H1 (cell line): ENCODE measurements at regions not wholly inside any gene's neighbourhood (a gene's known extent, or its start where the extent isn't known, plus 50 kb on each side); places are given as distances from the start of the nearest gene placed in this dataset.

ENCODE experiments used
- CTCF ChIA-PET: fragments of 300-600 bp; sonication (Branson Sonifier 250); formaldehyde crosslinking; loops from one replicate; lab custom pipeline; 2021; ENCODE audit not compliant: partially characterized antibody; lab: Charles Lee
- POLR2A ChIA-PET: fragments of 300-600 bp; sonication (Branson Sonifier 250); formaldehyde crosslinking; loops from one replicate; lab custom pipeline; 2021; ENCODE audit warnings: inconsistent platforms; ENCODE audit not compliant: partially characterized antibody; lab: Charles Lee
- DNase-seq, 2 experiments: peaks; one replicate each; pipeline versions ENCODE4 v3.0.0 to v3.0.0-alpha.2; 2010 to 2022; ENCODE audit warnings: low spot score in 2 of 2, low read depth in 1 of 2, mixed read lengths in 1 of 2
- FAIRE-seq: peaks from 2 replicates; lab custom pipeline; 2011; peaks lifted over from hg19 to GRCh38; lab: Jason Lieb, UNC
- H2AFZ ChIP-seq: 2 replicates; pipeline ENCODE4 v1.8.1; 2012; ENCODE audit warnings: low read length, inconsistent platforms
- H2AK5ac ChIP-seq: 2 replicates; pipeline ENCODE4 v1.6.1; 2013; ENCODE audit warnings: low read depth, low read length
- H2BK120ac ChIP-seq: replicated peaks from 2 replicates; pipeline ENCODE3; 2013; ENCODE audit warnings: low read depth, low read length, inconsistent platforms
- H2BK12ac ChIP-seq: 2 replicates; pipeline ENCODE4 v1.6.1; 2013; ENCODE audit warnings: low read depth, low read length
- H2BK15ac ChIP-seq: 2 replicates; pipeline ENCODE4 v1.6.1; 2013; ENCODE audit warnings: low read length
- H2BK20ac ChIP-seq: 2 replicates; pipeline ENCODE4 v1.6.1; 2013; ENCODE audit warnings: low read length
- H2BK5ac ChIP-seq: 2 replicates; pipeline ENCODE4 v1.6.1; 2013; ENCODE audit warnings: low read depth, low read length
- H3K14ac ChIP-seq: 2 replicates; pipeline ENCODE4 v1.6.1; 2013; ENCODE audit warnings: inconsistent platforms; ENCODE audit not compliant: insufficient read length
- H3K18ac ChIP-seq: 2 replicates; pipeline ENCODE4 v1.6.1; 2013; ENCODE audit warnings: low read length; ENCODE audit errors: extremely low read depth
- H3K23ac ChIP-seq: 2 replicates; pipeline ENCODE4 v1.6.1; 2013; ENCODE audit warnings: inconsistent platforms; ENCODE audit not compliant: insufficient read length
- H3K23me2 ChIP-seq: 2 replicates; pipeline ENCODE4 v1.6.1; 2013; ENCODE audit warnings: low read depth, low read length
- H3K27ac ChIP-seq: 2 replicates; pipeline ENCODE4 v1.6.1; 2011; ENCODE audit warnings: low read depth, low read length, inconsistent platforms
- H3K27me3 ChIP-seq, 4 experiments: replicated peaks in 1 of 4; 1 replicate in 1 of 4; 2 replicates in 3 of 4; pipeline versions ENCODE4 v1.6.1 to v1.8.1; 2011 to 2013; ENCODE audit warnings: low read length in 3 of 4, mild to moderate bottlenecking in 3 of 4, inconsistent platforms in 2 of 4, mixed read lengths in 2 of 4, moderate library complexity in 1 of 4; ENCODE audit not compliant: control insufficient read depth in 3 of 4, insufficient read depth in 3 of 4; ENCODE audit errors: extremely low read depth in 1 of 4
- H3K36me3 ChIP-seq, 4 experiments: 2 replicates each; pipeline versions ENCODE4 v1.6.1 to v1.8.1; 2011 to 2013; ENCODE audit warnings: mild to moderate bottlenecking in 4 of 4, low read length in 3 of 4, moderate library complexity in 2 of 4, control low read depth in 1 of 4, inconsistent platforms in 1 of 4; ENCODE audit not compliant: insufficient read depth in 4 of 4, control insufficient read depth in 2 of 4
- H3K4ac ChIP-seq: replicated peaks from 2 replicates; pipeline ENCODE3; 2013; ENCODE audit warnings: low read length, low read depth, mixed read lengths, inconsistent platforms; ENCODE audit not compliant: insufficient read length
- H3K4me1 ChIP-seq, 4 experiments: replicated peaks in 1 of 4; 1 replicate in 1 of 4; 2 replicates in 3 of 4; pipeline versions ENCODE4 v1.6.1 to v1.8.1; 2011 to 2013; ENCODE audit warnings: low read length in 3 of 4, inconsistent platforms in 2 of 4, mixed read lengths in 1 of 4; ENCODE audit not compliant: insufficient read depth in 4 of 4, control insufficient read depth in 3 of 4
- H3K4me2 ChIP-seq, 2 experiments: 2 replicates each; pipeline versions ENCODE4 v1.6.1 to v1.8.1; 2011 to 2013; ENCODE audit warnings: low read depth in 2 of 2, low read length in 2 of 2, control low read depth in 1 of 2, inconsistent platforms in 1 of 2, mild to moderate bottlenecking in 1 of 2; ENCODE audit not compliant: insufficient read depth in 1 of 2
- H3K4me3 ChIP-seq, 4 experiments: fragments of 200-600, 300-600 bp in 1 of 4; sonication (generic), shearing (Covaris generic), sonication (Bioruptor Twin) in 1 of 4; 2 replicates each; pipeline versions ENCODE4 v1.5.1 to v1.8.1; 2011 to 2016; ENCODE audit warnings: low read length in 4 of 4, low read depth in 3 of 4, control low read depth in 2 of 4, inconsistent platforms in 2 of 4, mild to moderate bottlenecking in 2 of 4, mixed read lengths in 1 of 4, moderate library complexity in 1 of 4; ENCODE audit not compliant: insufficient read depth in 2 of 4; ENCODE audit errors: extremely low read depth in 1 of 4
- H3K56ac ChIP-seq: replicated peaks from 2 replicates; pipeline ENCODE3; 2013; ENCODE audit warnings: low read depth, mild to moderate bottlenecking, mixed read lengths, low read length, inconsistent platforms; ENCODE audit not compliant: insufficient read length
- H3K79me1 ChIP-seq: 2 replicates; pipeline ENCODE4 v1.6.1; 2013; ENCODE audit warnings: low read depth, low read length, control low read depth
- H3K79me2 ChIP-seq, 2 experiments: 2 replicates each; pipeline versions ENCODE4 v1.6.1 to v1.8.1; 2012 to 2013; ENCODE audit warnings: low read length in 2 of 2, mild to moderate bottlenecking in 2 of 2, inconsistent platforms in 1 of 2; ENCODE audit not compliant: insufficient read depth in 2 of 2, control insufficient read depth in 1 of 2
- H3K9ac ChIP-seq, 4 experiments: replicated peaks in 1 of 4; 1 replicate in 1 of 4; 2 replicates in 3 of 4; pipeline versions ENCODE4 v1.6.1 to v1.8.1; 2011 to 2013; ENCODE audit warnings: low read depth in 3 of 4, low read length in 3 of 4, control low read depth in 2 of 4, mild to moderate bottlenecking in 2 of 4, moderate library complexity in 2 of 4, inconsistent platforms in 1 of 4; ENCODE audit errors: extremely low read depth in 1 of 4
- H3K9me3 ChIP-seq, 2 experiments: 2 replicates each; pipeline versions ENCODE4 v1.6.1 to v1.8.1; 2012 to 2013; ENCODE audit warnings: mild to moderate bottlenecking in 2 of 2, moderate library complexity in 2 of 2, control low read depth in 1 of 2, inconsistent platforms in 1 of 2, low read depth in 1 of 2, low read length in 1 of 2, mixed read lengths in 1 of 2; ENCODE audit not compliant: insufficient read depth in 2 of 2
- H4K20me1 ChIP-seq, 2 experiments: replicated peaks in 1 of 2; 2 replicates each; pipeline versions ENCODE3 to v1.8.1; 2011 to 2013; ENCODE audit warnings: inconsistent platforms in 2 of 2, low read length in 2 of 2, mild to moderate bottlenecking in 1 of 2; ENCODE audit not compliant: insufficient read depth in 2 of 2, control insufficient read depth in 1 of 2
- H4K5ac ChIP-seq: 2 replicates; pipeline ENCODE4 v1.6.1; 2013; ENCODE audit warnings: low read length, low read depth, mixed read lengths, inconsistent platforms; ENCODE audit not compliant: insufficient read length
- H4K8ac ChIP-seq: 2 replicates; pipeline ENCODE4 v1.8.0; 2013; ENCODE audit warnings: mild to moderate bottlenecking, moderate library complexity, low read length, inconsistent platforms; ENCODE audit not compliant: insufficient read depth; ENCODE audit errors: extremely low read depth
- H4K91ac ChIP-seq: replicated peaks from 2 replicates; pipeline ENCODE3; 2013; ENCODE audit warnings: low read length, mixed read lengths, inconsistent platforms; ENCODE audit not compliant: insufficient read length
- ATF3 ChIP-seq: IDR thresholded peaks from 2 replicates; pipeline ENCODE4 v1.6.1; 2011; ENCODE audit warnings: low read depth, mild to moderate bottlenecking, low read length; ENCODE audit not compliant: insufficient read depth
- BACH1 ChIP-seq: IDR thresholded peaks from 2 replicates; pipeline ENCODE4 v1.6.1; 2012; ENCODE audit warnings: low read length, improper control_type of control experiment
- CBX5 ChIP-seq: fragments of 300-800, 300-1000 bp; sonication (generic); IDR thresholded peaks from 2 replicates; pipeline ENCODE4 v1.7.1; 2016; ENCODE audit warnings: antibody characterized with exemption, low read length, low read depth
- CHD1 ChIP-seq: IDR thresholded peaks from 2 replicates; pipeline ENCODE4 v1.6.1; 2012; ENCODE audit warnings: low read depth, low read length, improper control_type of control experiment
- CREB1 ChIP-seq: IDR thresholded peaks from 2 replicates; pipeline ENCODE4 v1.6.1; 2012; ENCODE audit warnings: inconsistent platforms
- GTF2F1 ChIP-seq: IDR thresholded peaks from 2 replicates; pipeline ENCODE4 v1.6.1; 2012; ENCODE audit warnings: low read depth, low read length, improper control_type of control experiment, borderline replicate concordance
- JUN ChIP-seq: IDR thresholded peaks from 2 replicates; pipeline ENCODE4 v1.6.1; 2011; ENCODE audit warnings: low read depth, mild to moderate bottlenecking, improper control_type of control experiment, low read length
- JUND ChIP-seq: IDR thresholded peaks from 2 replicates; pipeline ENCODE4 v1.6.1; 2011; ENCODE audit warnings: mild to moderate bottlenecking, improper control_type of control experiment, low read length
- MAFK ChIP-seq: IDR thresholded peaks from 2 replicates; pipeline ENCODE4 v1.6.1; 2012; ENCODE audit warnings: low read depth, mild to moderate bottlenecking, improper control_type of control experiment, low read length
- NANOG ChIP-seq: IDR thresholded peaks from 2 replicates; pipeline ENCODE4 v1.6.1; 2011; ENCODE audit warnings: low read length, low read depth, mild to moderate bottlenecking, inconsistent platforms; ENCODE audit not compliant: insufficient read depth, poor library complexity, severe bottlenecking
- POLR2AphosphoS5 ChIP-seq: IDR thresholded peaks from 2 replicates; pipeline ENCODE4 v1.6.1; 2011; ENCODE audit warnings: low read depth, low read length
- RNF2 ChIP-seq: fragments of 200-900, 300-1000 bp; sonication (generic); IDR thresholded peaks from 2 replicates; pipeline ENCODE4 v1.7.1; 2016; ENCODE audit warnings: borderline replicate concordance, low read depth, mild to moderate bottlenecking, antibody characterized with exemption, low read length; ENCODE audit not compliant: poor library complexity, severe bottlenecking; ENCODE audit errors: missing control alignments
- SIX5 ChIP-seq: IDR thresholded peaks from 2 replicates; pipeline ENCODE4 v1.6.1; 2011; ENCODE audit warnings: mild to moderate bottlenecking, low read depth, low read length
- WGBS, 2 experiments: shearing (Covaris generic) in 1 of 2; methylation state at CpG; one replicate each; pipeline versions ENCODE4 v1.1.6 to v1.1.7; 2013 to 2015; ENCODE audit warnings: low lambda C conversion rate in 2 of 2, mixed read lengths in 2 of 2, inconsistent platforms in 1 of 2, low coverage in 1 of 2, missing lambda C conversion rate in 1 of 2; ENCODE audit not compliant: insufficient replicate concordance in 2 of 2, insufficient coverage in 1 of 2, insufficient read length in 1 of 2; ENCODE audit errors: extremely low coverage in 1 of 2, missing lambda C conversion rate in 1 of 2; 5-methylcytosine and 5-hydroxymethylcytosine counted together

GRCh38 chr1:164310166-164310565, 248.8 kb upstream of the PBX1 start:
- Histone ChIP-seq H3K27me3 (no peaks in the 10 kb centered on the region; a peak in 1 of 7 replicates), H3K79me2 (no peaks in the 10 kb centered on the region), H2AK5ac (no peak overlapping the region), H2BK12ac (no peak overlapping the region), H3K4me1 (peaks cover 0 to 4% (median 0%) of the 10 kb centered on the region in 4 experiments; a peak in 1 of 7 replicates), H3K18ac (no peak overlapping the region), H3K23me2 (no peaks in the 10 kb centered on the region; the same call in 1 of the 2 replicates), H3K79me1 (no peaks in the 10 kb centered on the region), H2BK120ac (no peak overlapping the region), H4K20me1 (no peaks in the 10 kb centered on the region), H4K91ac (no peak overlapping the region), H3K56ac (no peak overlapping the region), H3K27ac (no peak overlapping the region), H3K14ac (no peak overlapping the region), H2BK5ac (no peak overlapping the region), H2AFZ (no peak overlapping the region)
- POLR2A ChIA-PET: no interaction called here
- 81% methylated on average over 3 of the region's 3 CpGs; no CpG with 5 or more reads in 1 of the 2 experiments for WGBS, 2 experiments
- FAIRE-seq: no peak
- TF ChIP-seq CREB1 (no peak), ATF3 (no peak), CHD1 (no peak), CBX5 (no peak), JUND (no peak), POLR2AphosphoS5 (no peak), RNF2 (no peak), BACH1 (no peak), JUN (no peak), GTF2F1 (no peak), SIX5 (no peak), MAFK (no peak), NANOG (no peak)
- TF ChIP-seq, all 59 proteins: peak for 0
- Histone ChIP-seq H3K9me3 (no peaks in the 10 kb centered on the region), H3K36me3 (no peaks in the 10 kb centered on the region), H3K9ac (no peak overlapping the region), H3K4me2 (no peak overlapping the region), H2BK15ac (no peak overlapping the region), H3K23ac (no peak overlapping the region), H4K5ac (no peak overlapping the region), H3K4me3 (no peak overlapping the region), H2BK20ac (no peak overlapping the region), H3K4ac (no peak overlapping the region), H4K8ac (no peak overlapping the region)
- no peak for DNase-seq
- CTCF ChIA-PET: interaction anchor here (1.1 kb wide), 1 partner anchor 566 kb away, joined by 3 read pairs; no protein-coding TSS in a partner anchor
